ENCODE measurements at regions not wholly inside any gene's neighbourhood (a gene's known extent, or its start where the extent isn't known, plus 50 kb on each side); places are given as distances from the start of the nearest gene placed in this dataset.

DNA sequence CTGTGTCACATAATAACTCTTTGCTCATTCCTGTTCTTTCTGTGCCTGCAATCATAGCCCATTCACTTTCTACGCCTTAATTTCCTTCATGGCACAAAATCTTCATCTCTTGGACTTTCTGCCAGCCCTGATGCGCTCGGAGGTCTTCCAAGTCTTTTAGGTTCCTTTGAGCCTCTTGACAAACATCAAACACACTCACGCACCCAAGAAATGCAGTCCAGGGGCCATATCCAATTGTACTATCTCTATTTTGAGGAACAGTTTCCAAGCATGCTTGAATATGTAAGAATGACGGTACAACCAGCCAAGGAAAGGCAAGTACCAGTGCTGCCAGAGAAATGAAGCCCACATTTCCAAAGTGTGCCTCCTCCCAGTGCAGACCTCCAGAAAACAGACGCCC is 234.1 kb downstream of the MEX3B start:
- H3K4me1 ChIP-seq (ENCODE audit: low read length): peaks cover 6% of the 10 kb centered on the region; the same call in 1 of the 2 replicates
- DNase-seq: no peak
- TF ChIP-seq EZH2phosphoT487 (IDR thresholded peaks at IDR 0.05; ENCODE audit: low read length) (no peak), EZH2 (optimal IDR thresholded peaks at IDR 0.05; ENCODE audit: low read depth, low read length) (no peak)
- TF ChIP-seq, protein P1, sequence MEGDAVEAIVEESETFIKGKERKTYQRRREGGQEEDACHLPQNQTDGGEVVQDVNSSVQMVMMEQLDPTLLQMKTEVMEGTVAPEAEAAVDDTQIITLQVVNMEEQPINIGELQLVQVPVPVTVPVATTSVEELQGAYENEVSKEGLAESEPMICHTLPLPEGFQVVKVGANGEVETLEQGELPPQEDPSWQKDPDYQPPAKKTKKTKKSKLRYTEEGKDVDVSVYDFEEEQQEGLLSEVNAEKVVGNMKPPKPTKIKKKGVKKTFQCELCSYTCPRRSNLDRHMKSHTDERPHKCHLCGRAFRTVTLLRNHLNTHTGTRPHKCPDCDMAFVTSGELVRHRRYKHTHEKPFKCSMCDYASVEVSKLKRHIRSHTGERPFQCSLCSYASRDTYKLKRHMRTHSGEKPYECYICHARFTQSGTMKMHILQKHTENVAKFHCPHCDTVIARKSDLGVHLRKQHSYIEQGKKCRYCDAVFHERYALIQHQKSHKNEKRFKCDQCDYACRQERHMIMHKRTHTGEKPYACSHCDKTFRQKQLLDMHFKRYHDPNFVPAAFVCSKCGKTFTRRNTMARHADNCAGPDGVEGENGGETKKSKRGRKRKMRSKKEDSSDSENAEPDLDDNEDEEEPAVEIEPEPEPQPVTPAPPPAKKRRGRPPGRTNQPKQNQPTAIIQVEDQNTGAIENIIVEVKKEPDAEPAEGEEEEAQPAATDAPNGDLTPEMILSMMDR (IDR thresholded peaks at IDR 0.05; ENCODE audit: low read length): no peak

DNA sequence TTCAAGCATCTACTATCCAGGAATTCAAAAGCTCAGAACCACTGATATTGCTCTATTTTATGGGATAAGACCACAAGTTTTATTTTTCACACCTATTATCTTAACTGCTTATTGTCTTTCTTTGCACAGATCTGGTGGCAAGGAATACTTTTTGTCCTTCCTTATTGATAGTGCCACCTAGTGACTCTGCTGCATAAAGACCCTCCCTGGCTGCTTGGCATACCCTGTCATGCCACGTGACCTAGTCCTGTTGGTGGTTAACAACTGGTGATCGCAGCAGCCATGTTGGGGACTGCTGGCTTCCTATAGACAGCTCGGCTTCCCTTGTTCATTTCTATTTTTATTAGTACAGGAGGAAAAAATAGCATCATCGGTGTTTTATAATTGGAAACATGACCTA is 236.3 kb downstream of the MEX3B start:
- H2AFZ ChIP-seq (ENCODE audit: low read length): peak overlapping the region; percentile 45
- H3K36me3 ChIP-seq (replicated peaks; ENCODE audit: insufficient read depth, low read length): no peaks in the 10 kb centered on the region
- H3K4me1 ChIP-seq (ENCODE audit: low read length): peaks cover 6% of the 10 kb centered on the region; the same call in 1 of the 2 replicates
- no peaks in the 10 kb centered on the region for H3K9me2 ChIP-seq (replicated peaks; ENCODE audit: insufficient read depth, low read length)
- no peak overlapping the region for H3K27ac ChIP-seq (ENCODE audit: low read length)
- H4K20me1 ChIP-seq (ENCODE audit: insufficient read depth, low read length): no peaks in the 10 kb centered on the region
- TF ChIP-seq, protein P1 (IDR thresholded peaks at IDR 0.05; ENCODE audit: low read length): peak; percentile 63
- TF ChIP-seq EZH2phosphoT487 (IDR thresholded peaks at IDR 0.05; ENCODE audit: low read length): no peak
- no peaks in the 10 kb centered on the region for H3K9me3 ChIP-seq (replicated peaks; ENCODE audit: insufficient read depth, low read length)
- no peak overlapping the region for H3K4me2 ChIP-seq (ENCODE audit: low read depth, low read length)
- no peaks in the 10 kb centered on the region for H3K79me2 ChIP-seq (ENCODE audit: low read length)
- H3F3A ChIP-seq (ENCODE audit: insufficient read depth, low read length): no peaks in the 10 kb centered on the region
- no peaks in the 10 kb centered on the region for H3K27me3 ChIP-seq (replicated peaks; ENCODE audit: insufficient read depth, low read length)
- peak; percentile 72 for DNase-seq
- H3K9ac ChIP-seq (ENCODE audit: low read length): no peak overlapping the region
- H3K4me3 ChIP-seq (ENCODE audit: low read length): no peak overlapping the region

More for the DNA sequence above, 234.1 kb downstream of the MEX3B start:
- Histone ChIP-seq H3F3A (ENCODE audit: insufficient read depth, low read length) (no peaks in the 10 kb centered on the region), H3K79me2 (ENCODE audit: low read length) (no peaks in the 10 kb centered on the region), H3K9me2 (replicated peaks; ENCODE audit: insufficient read depth, low read length) (no peaks in the 10 kb centered on the region), H3K9me3 (replicated peaks; ENCODE audit: insufficient read depth, low read length) (no peaks in the 10 kb centered on the region), H4K20me1 (ENCODE audit: insufficient read depth, low read length) (no peaks in the 10 kb centered on the region), H3K27ac (ENCODE audit: low read length) (no peak overlapping the region), H3K9ac (ENCODE audit: low read length) (no peak overlapping the region), H3K4me3 (ENCODE audit: low read length) (no peak overlapping the region), H2AFZ (ENCODE audit: low read length) (no peak overlapping the region), H3K27me3 (replicated peaks; ENCODE audit: insufficient read depth, low read length) (no peaks in the 10 kb centered on the region), H3K4me2 (ENCODE audit: low read depth, low read length) (no peak overlapping the region), H3K36me3 (replicated peaks; ENCODE audit: insufficient read depth, low read length) (no peaks in the 10 kb centered on the region)

DNA sequence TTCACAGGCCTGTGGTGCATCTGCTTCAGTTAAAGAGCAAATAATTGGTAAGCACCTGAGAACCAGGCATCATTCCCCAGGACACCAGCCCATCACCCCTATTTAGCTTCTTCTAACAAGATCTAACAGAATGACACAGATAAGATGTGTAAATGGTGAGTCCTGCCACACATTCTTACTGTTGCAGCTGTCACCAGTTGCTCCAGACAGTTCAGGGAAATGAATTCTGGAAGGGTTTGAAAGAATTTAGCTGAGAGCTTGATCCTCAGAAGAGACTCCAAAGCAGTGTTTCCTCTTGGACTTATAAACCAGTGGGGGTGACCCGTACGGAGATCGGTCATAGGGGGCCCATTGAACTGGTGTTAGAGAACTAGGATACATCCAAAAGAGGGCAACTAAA is 238.0 kb downstream of the MEX3B start:
- Histone ChIP-seq H3K4me1 (ENCODE audit: low read length) (no peaks in the 10 kb centered on the region), H3K27me3 (replicated peaks; ENCODE audit: insufficient read depth, low read length) (no peaks in the 10 kb centered on the region), H2AFZ (ENCODE audit: low read length) (no peak overlapping the region), H3F3A (ENCODE audit: insufficient read depth, low read length) (no peaks in the 10 kb centered on the region), H3K27ac (ENCODE audit: low read length) (no peak overlapping the region), H3K9ac (ENCODE audit: low read length) (no peak overlapping the region), H3K79me2 (ENCODE audit: low read length) (no peaks in the 10 kb centered on the region), H3K36me3 (replicated peaks; ENCODE audit: insufficient read depth, low read length) (no peaks in the 10 kb centered on the region), H3K9me3 (replicated peaks; ENCODE audit: insufficient read depth, low read length) (no peaks in the 10 kb centered on the region), H3K9me2 (replicated peaks; ENCODE audit: insufficient read depth, low read length) (no peaks in the 10 kb centered on the region), H3K4me2 (ENCODE audit: low read depth, low read length) (no peak overlapping the region), H4K20me1 (ENCODE audit: insufficient read depth, low read length) (no peaks in the 10 kb centered on the region), H3K4me3 (ENCODE audit: low read length) (no peak overlapping the region)
- DNase-seq: no peak
- no peak for TF ChIP-seq EZH2phosphoT487 (IDR thresholded peaks at IDR 0.05; ENCODE audit: low read length)
- TF ChIP-seq, protein P1 (IDR thresholded peaks at IDR 0.05; ENCODE audit: low read length): no peak
- TF ChIP-seq EZH2 (optimal IDR thresholded peaks at IDR 0.05; ENCODE audit: low read depth, low read length): no peak

Data from MM.1S (cell line).